HG02678 (cell line): ENCODE measurements at regions not wholly inside any gene's neighbourhood (a gene's known extent, or its start where the extent isn't known, plus 50 kb on each side); places are given as distances from the start of the nearest gene placed in this dataset.

Experiments used
- ATAC-seq: cut with Tn5 transposase; IDR thresholded peaks from one replicate; pipeline ENCODE4 v1.9.1; 2021; ENCODE audit warnings: mild to moderate bottlenecking, moderate library complexity; ENCODE audit not compliant: unreplicated experiment

- no peak for ATAC-seq
These were observed 212.6 kb downstream of the INSIG2 start for GRCh38 chr2:118300832-118301231.

- no peak for ATAC-seq
These were observed 208.4 kb downstream of the INSIG2 start for GRCh38 chr2:118296663-118297062.

DNA sequence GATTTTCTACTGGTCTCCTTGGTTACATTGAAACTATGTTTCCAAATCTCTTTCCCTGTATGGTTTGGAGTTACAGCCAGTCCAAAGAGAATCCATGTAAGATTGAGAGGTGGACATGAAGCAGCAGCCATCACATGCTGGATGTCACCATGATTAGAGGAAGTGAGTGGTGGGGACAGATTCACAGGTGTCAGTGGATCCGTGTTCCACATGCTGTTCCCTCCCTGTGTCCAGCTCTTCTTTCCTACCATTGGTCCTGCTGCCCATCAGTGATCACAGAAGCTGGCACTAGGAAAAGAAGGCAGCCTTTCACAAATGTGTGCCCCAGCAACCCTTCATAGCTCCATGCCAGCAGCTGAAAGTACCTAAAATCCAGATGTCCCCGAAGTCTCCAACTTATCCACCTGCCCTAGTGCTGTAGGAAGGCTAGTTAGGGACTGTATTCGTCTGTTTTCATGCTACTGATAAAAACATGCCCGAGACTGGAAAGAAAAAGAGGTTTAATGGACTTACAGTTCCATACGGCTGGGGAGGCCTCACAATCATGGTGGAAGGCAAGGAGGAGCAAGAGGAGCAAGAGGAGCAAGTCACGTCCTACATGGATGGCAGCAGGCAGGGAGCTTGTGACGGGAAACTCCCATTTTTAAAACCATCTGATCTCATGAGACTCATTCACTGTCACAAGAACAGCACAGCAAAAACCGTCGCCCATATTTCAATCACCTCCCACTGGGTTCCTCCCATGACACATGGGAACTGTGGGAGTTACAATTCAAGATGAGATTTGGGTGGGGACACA lies 207.5 kb downstream of the INSIG2 start:
- ATAC-seq, result no peak

GRCh38 chr2:118294063-118294462 lies 205.8 kb downstream of the INSIG2 start:
- ATAC-seq, result no peak

GRCh38 chr2:118292991-118293390 lies 204.7 kb downstream of the INSIG2 start:
- no peak for ATAC-seq

DNA sequence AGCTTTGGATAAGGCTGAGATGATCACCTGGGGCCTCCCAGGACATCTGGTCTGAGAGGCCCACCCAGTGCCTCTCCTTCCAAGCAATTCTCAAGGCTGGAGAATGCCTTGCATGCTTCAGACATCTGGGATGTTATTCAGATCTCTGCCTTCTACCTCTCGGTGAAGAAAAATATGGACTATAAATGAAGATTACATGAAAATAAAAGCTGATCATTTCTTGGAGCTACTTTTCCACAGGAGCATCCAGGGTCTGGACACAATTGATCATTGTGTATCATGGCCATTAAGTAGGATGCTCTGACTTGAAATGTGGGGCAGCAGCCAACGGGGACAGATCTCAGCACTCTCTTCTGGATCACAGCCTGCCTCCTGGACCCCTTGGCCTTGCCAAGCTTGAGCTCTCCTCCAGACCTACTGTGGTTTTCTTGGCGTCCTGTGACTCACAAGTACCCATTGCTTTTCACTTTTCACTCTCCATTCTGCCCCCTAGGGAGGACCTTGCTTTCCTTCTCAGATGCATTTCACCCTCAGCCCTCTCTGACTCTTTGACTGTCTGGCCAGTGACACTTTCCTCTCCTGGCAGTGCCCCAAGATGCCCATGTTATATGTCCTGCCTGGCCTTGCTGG lies 203.1 kb downstream of the INSIG2 start:
- no peak for ATAC-seq

DNA sequence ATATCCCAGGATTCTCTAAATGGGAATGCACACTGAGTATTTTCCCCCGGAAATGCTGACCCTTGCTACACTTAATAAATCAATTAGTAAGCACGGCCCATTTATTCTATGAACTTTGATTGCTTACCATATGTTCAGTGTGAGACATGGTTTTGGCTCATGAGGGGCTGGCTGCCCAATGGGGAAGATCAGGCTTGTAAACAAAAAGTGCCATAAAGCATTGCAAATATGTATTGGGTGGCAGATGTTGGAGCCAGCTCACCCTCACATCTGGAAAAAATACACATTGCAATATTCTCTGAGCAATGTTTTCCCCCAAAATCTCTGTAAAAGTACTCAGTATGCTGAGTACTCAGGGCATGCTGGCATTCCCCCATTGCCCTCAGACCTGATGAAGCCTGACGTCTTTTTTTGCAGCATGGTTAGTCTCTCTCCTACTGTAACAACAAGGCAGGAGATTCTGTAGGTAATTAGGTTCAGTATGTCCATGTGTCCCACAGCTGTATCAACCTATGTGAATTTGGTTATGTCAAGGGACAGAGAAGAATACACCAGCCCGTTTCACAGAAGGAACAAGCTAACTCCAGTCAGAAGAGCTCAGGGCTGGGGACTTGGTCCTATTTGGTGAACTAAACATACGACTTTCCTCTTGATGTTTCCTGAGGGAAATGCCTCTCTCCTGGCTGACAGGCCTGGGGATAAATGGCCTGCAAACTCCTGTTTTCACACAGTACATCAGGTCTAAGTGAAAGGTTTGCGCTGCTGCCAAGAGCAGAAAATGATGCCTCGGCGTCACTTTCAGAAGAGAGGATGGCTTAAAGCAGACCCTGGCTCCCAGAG lies 202.4 kb downstream of the INSIG2 start:
- no peak for ATAC-seq

DNA sequence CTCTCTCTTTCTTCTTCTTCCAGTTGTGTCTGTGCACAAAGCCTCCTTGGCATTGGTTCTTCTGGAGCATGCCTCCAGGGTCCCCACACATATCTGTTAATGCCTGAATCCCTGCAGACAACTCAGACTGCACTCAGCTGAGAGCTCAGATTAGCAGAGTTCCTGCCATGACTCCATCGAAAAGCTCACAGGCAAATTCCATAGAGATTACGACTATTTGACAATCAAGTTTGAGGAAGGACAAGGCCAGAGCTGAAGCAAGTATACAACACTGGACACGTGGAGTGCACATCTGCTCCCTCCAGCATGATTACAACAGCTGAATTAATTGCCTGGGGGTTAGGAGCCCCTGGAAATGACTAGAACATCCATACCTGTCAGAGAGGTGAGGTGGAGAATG lies 190.7 kb downstream of the INSIG2 start:
- ATAC-seq, result no peak

DNA sequence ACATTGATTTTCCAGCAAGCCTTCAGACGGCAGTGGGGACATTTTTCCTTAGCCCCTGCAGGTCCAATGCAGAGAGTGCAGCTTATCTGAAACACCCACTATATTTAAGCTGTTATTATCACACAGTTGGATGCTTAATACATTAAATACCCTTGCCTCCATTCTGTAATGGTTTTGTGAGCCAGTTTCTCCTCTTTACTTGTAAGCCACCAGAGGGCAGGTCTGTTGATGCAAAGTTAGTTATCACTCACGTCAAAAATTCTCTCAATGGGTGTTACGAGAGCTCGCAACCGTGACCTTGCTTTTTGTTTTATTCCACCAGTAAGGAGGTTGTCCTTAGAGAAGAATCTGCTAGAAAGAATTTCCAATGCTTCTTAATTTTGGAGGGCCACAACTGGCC lies 189.8 kb downstream of the INSIG2 start:
- no peak for ATAC-seq

GRCh38 chr2:118274841-118275510 lies 186.7 kb downstream of the INSIG2 start:
- ATAC-seq, result no peak

DNA sequence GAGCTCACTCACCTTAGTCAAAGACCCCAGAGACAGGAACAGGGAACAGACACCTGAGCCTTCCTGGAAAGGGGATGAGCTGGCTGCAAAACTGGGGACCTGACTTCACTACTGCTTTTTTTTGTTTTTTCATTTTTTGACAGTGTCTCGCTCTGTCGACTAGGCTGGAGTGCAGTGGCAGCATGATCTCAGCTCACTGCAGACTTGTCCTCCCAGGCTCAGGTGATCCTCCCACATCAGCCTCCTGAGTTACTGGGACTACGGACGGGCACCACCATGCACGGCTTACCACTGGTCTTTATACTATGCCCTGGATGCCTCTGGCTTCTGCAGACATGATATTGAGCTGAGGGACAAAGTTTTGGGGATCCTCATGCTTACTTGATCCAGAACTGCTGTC lies 184.1 kb downstream of the INSIG2 start:
- ATAC-seq, result no peak

- no peak for ATAC-seq
These were observed 181.3 kb downstream of the INSIG2 start for GRCh38 chr2:118269408-118270051.

DNA sequence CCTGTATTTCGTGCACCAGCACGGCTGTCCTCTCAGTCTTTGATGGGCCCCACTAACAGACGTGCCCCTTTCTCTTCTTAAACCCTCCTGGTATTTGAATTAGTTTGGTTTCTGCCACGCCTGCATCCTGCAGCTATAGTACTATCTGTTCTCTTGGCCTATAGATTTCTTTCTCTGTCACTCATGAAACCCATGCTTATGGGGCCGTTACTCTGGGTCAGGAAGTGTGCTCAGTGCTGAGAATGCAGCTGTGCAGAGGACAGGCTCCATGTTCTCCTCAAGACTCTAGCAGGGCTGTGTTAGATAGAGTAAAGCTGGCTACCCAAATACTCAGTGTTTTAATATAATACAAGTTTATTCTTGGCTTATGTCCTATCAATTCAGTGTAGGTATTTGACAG lies 180.0 kb downstream of the INSIG2 start:
- ATAC-seq, result no peak

DNA sequence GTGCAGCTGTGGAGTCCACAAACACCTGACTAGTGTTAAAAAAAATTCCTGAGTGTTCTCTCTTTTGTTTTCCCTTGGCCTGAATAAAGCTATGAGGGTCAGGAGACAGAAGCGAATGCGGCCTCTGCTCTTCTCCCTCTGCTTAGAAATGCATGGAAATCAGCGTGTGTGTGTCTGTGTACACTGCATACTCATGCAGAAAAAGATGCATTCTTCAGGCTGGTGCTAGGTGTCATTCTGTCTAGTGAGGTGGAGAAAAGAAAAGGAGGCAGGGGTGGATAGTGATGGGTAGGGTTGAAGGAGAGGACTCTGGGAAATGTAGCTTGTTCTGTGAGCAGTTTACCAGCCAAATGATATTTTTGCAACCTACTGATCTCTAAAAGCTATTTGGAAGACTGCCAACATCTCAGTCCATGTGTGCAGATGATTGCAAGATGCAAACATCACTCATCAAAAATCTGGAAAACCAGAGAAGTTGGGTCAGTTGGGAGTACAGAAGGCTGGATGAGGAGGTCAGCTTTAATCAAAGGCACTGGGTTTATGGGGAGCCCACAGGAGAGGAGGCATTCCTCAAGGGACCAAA lies 177.7 kb downstream of the INSIG2 start:
- ATAC-seq, result no peak

GRCh38 chr2:118264232-118264990 lies 176.1 kb downstream of the INSIG2 start:
- ATAC-seq, result no peak

GRCh38 chr2:118257696-118258095 lies 169.4 kb downstream of the INSIG2 start:
- no peak for ATAC-seq

DNA sequence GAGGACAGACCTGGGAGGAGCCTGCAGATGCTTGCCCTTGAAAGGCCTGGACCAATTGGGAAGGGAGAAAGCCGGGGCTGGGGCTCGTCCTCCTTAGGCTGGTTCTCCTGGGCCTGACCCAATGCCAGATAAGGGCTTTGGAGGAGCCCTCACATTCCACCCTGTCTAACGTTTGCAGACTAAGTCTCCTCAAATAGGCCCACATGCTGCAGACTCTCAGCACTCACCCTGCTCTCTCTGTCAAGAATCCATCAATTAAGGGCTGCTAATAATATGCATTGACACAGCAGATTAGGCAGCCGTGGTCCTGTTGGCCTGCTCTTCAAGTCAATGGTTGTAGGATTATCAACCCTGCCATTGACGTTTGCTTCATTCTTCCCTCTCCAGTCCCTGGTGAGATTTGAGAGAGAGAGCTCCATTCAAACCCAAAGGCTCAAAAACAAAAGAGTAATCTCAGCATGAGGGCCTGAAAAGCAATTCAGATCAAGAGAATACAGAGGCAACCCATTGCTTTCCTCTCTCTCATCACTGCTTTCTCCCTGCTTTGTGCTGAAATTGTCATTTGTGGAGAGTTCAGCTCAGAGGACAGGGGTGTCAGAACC lies 167.6 kb downstream of the INSIG2 start:
- ATAC-seq, result no peak

DNA sequence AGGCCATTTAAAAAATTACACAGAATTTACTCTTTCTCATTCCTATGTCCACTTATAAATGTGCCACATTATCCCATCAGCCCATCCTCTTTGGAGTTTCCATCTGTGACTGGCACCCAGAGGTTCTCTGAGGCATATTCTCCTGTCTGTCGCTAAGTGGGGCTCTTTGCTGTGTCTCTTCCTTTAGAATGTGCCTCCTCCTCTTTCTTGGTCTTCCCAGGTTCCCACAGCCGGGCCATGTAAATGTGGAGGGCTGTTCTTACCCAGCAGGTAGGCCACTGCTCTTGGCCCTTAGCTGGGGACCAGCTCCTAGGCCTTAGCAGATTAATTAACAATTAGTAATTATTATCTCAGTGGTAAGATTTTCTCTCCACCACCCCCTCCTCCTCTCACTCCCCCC lies 167.0 kb downstream of the INSIG2 start:
- ATAC-seq, result no peak

DNA sequence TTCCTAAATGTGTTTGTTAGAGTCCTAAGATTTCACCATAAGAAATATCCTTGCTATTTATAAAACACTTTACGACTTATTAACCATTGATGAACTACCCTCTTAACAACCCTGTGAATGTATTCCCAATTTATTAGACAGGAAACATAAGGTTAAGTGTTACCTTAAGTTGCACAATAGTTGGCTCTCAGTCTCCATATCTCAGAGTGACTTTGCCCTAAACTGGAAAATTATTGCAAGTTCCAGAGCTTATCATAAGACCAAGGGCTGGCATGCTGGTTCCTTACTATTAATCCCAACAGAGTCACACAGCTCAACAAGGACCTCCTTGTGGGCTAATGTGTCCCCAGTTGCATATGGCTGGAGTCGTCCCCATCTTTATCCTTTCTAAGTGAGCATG lies 165.8 kb downstream of the INSIG2 start:
- no peak for ATAC-seq
